Fibroblast of the aortic adventitia (primary cell): ENCODE measurements at regions not wholly inside any gene's neighbourhood (a gene's known extent, or its start where the extent isn't known, plus 50 kb on each side); places are given as distances from the start of the nearest gene placed in this dataset.

Experiments
- DNase-seq: peaks from one replicate; pipeline ENCODE4 v3.0.0-alpha.2; 2010; ENCODE audit warnings: low read depth
- H3K4me3 ChIP-seq: 2 replicates; pipeline ENCODE4 v1.5.1; 2011; ENCODE audit warnings: low read depth, mild to moderate bottlenecking, control low read depth, low read length, moderate library complexity
- CTCF ChIP-seq: IDR thresholded peaks from 2 replicates; pipeline ENCODE4 v1.5.1; 2011; ENCODE audit warnings: mild to moderate bottlenecking, low read length, control low read depth, inconsistent platforms; ENCODE audit not compliant: insufficient read depth

GRCh38 chr17:72423718-72424117 is 302.9 kb downstream of the SOX9 start:
- DNase-seq, result no peak
- H3K4me3 ChIP-seq, result no peak overlapping the region
- TF ChIP-seq CTCF, result no peak

GRCh38 chr17:72424505-72425117 is 303.8 kb downstream of the SOX9 start:
- no peak for TF ChIP-seq CTCF
- no peak for DNase-seq
- no peak overlapping the region for H3K4me3 ChIP-seq

- TF ChIP-seq CTCF, result no peak
- no peak for DNase-seq
- H3K4me3 ChIP-seq, result no peak overlapping the region
Measured at GRCh38 chr17:72425133-72425793, 304.4 kb downstream of the SOX9 start.

- no peak for DNase-seq
- TF ChIP-seq CTCF, result no peak
- H3K4me3 ChIP-seq, result no peak overlapping the region
Measured at GRCh38 chr17:72425794-72426168, 305.0 kb downstream of the SOX9 start.

- no peak for DNase-seq
- H3K4me3 ChIP-seq, result no peak overlapping the region
- TF ChIP-seq CTCF, result no peak
Measured at GRCh38 chr17:72426321-72426720, 305.5 kb downstream of the SOX9 start.

- no peak overlapping the region for H3K4me3 ChIP-seq
- no peak for DNase-seq
- TF ChIP-seq CTCF, result no peak
Measured at GRCh38 chr17:72426948-72427760, 306.3 kb downstream of the SOX9 start.
